Lower lobe of right lung (tissue), 2 donors: ENCODE measurements at regions not wholly inside any gene's neighbourhood (a gene's known extent, or its start where the extent isn't known, plus 50 kb on each side); places are given as distances from the start of the nearest gene placed in this dataset.
A peak's percentile ranks its signal among the peaks of the same experiment; 100 is the strongest.
"Not testable (repeated sequence)": the region's sequence is repeated elsewhere in the genome, so short reads cannot be mapped to it uniquely, and the experiment has no call there.

ENCODE experiments used
- ATAC-seq, 2 donors: fragments of 200-7000 bp; cut with Tn5 transposase; one replicate each; pipeline ENCODE4 v1.9.1; 2020 to 2022; ENCODE audit warnings: mild to moderate bottlenecking in 2 of 2, moderate library complexity in 2 of 2
- DNase-seq: peaks from one replicate; pipeline ENCODE4 v3.0.0-alpha.2; 2020
- H3K27ac ChIP-seq: fragments of 200-600 bp; one replicate; pipeline ENCODE4 v1.8.0; 2022
- H3K27me3 ChIP-seq: fragments of 200-600 bp; one replicate; pipeline ENCODE4 v1.8.0; 2022; ENCODE audit warnings: low read depth
- H3K36me3 ChIP-seq: fragments of 200-600 bp; one replicate; pipeline ENCODE4 v1.8.0; 2022; ENCODE audit warnings: mild to moderate bottlenecking
- H3K4me1 ChIP-seq: fragments of 200-600 bp; one replicate; pipeline ENCODE4 v1.8.0; 2022
- H3K4me3 ChIP-seq: fragments of 200-600 bp; one replicate; pipeline ENCODE4 v1.8.0; 2022; ENCODE audit warnings: mild to moderate bottlenecking
- H3K9me3 ChIP-seq: fragments of 200-600 bp; one replicate; pipeline ENCODE4 v1.8.0; 2022
- CTCF ChIP-seq: fragments of 200-600 bp; IDR thresholded peaks from one replicate; pipeline ENCODE4 v1.8.0; 2022; ENCODE audit warnings: antibody characterized with exemption, mild to moderate bottlenecking
- intact Hi-C: fragments of 100-400 bp; cut with DNase I; formaldehyde crosslinking; loops from one replicate; pipeline ENCODE4 v1.11.0; 2022
- donor health status: DM: no; HTN: yes; CAD: no; lungs with severe emphysema.

GRCh38 chrX:131677655-131678628 lies 134.1 kb downstream of the OR13H1 start:
- peak; percentile 42 for TF ChIP-seq CTCF
- H3K4me3 ChIP-seq = no peak overlapping the region
- no peak overlapping the region for H3K27ac ChIP-seq
- intact Hi-C loops = no loop called here
- no peaks in the 10 kb centered on the region for H3K9me3 ChIP-seq
- H3K36me3 ChIP-seq = no peaks in the 10 kb centered on the region
- H3K4me1 ChIP-seq = no peaks in the 10 kb centered on the region
- ATAC-seq (peak in 1 of 2 donors; percentile 71), DNase-seq (no peak)
- no peaks in the 10 kb centered on the region for H3K27me3 ChIP-seq

- H3K4me1 ChIP-seq, intact Hi-C loops, ATAC-seq, H3K36me3 ChIP-seq, H3K27me3 ChIP-seq, H3K9me3 ChIP-seq, H3K27ac ChIP-seq, H3K4me3 ChIP-seq, DNase-seq: not testable (repeated sequence)
Measured at GRCh38 chrX:131682735-131683134, 138.9 kb downstream of the OR13H1 start.

GRCh38 chrX:131693359-131693758 lies 149.5 kb downstream of the OR13H1 start:
- ATAC-seq = no peak
- intact Hi-C loops = no loop called here
- no peak overlapping the region for H3K27ac ChIP-seq
- H3K36me3 ChIP-seq = no peaks in the 10 kb centered on the region
- no peak overlapping the region for H3K4me3 ChIP-seq
- no peaks in the 10 kb centered on the region for H3K9me3 ChIP-seq
- no peaks in the 10 kb centered on the region for H3K4me1 ChIP-seq
- TF ChIP-seq CTCF = no peak
- no peak for DNase-seq
- no peaks in the 10 kb centered on the region for H3K27me3 ChIP-seq

GRCh38 chrX:131696989-131697388 lies 153.1 kb downstream of the OR13H1 start:
- H3K27me3 ChIP-seq, intact Hi-C loops: not testable (repeated sequence)

GRCh38 chrX:131703646-131704045 lies 159.8 kb downstream of the OR13H1 start:
- no peaks in the 10 kb centered on the region for H3K36me3 ChIP-seq
- intact Hi-C loops = no loop called here
- DNase-seq = no peak
- no peak for TF ChIP-seq CTCF
- H3K9me3 ChIP-seq = no peaks in the 10 kb centered on the region
- H3K27ac ChIP-seq = no peak overlapping the region
- no peaks in the 10 kb centered on the region for H3K4me1 ChIP-seq
- no peaks in the 10 kb centered on the region for H3K27me3 ChIP-seq
- H3K4me3 ChIP-seq = no peak overlapping the region
- ATAC-seq = no peak

More at GRCh38 chrX:131696989-131697388, 153.1 kb downstream of the OR13H1 start:
- not testable (repeated sequence) for H3K4me1 ChIP-seq, DNase-seq, H3K9me3 ChIP-seq, H3K4me3 ChIP-seq, ATAC-seq, H3K36me3 ChIP-seq, H3K27ac ChIP-seq

GRCh38 chrX:131704136-131704695 lies 160.3 kb downstream of the OR13H1 start:
- Histone ChIP-seq H3K27ac (no peak overlapping the region), H3K4me1 (no peaks in the 10 kb centered on the region), H3K9me3 (no peaks in the 10 kb centered on the region), H3K27me3 (no peaks in the 10 kb centered on the region), H3K4me3 (no peak overlapping the region), H3K36me3 (no peaks in the 10 kb centered on the region)
- ATAC-seq (peak in 1 of 2 donors; percentile 91), DNase-seq (no peak)
- intact Hi-C loops = no loop called here
- no peak for TF ChIP-seq CTCF
